Osteoblast (primary cell): ENCODE measurements at regions not wholly inside any gene's neighbourhood (a gene's known extent, or its start where the extent isn't known, plus 50 kb on each side); places are given as distances from the start of the nearest gene placed in this dataset.

Source experiments
- DNase-seq: peaks from one replicate; pipeline ENCODE4 v3.0.0; 2011; ENCODE audit warnings: low spot score, mixed read lengths; ENCODE audit not compliant: insufficient read length; ENCODE audit errors: missing footprints
- H2AFZ ChIP-seq: 2 replicates; pipeline ENCODE4 v1.6.0; 2011; ENCODE audit warnings: mild to moderate bottlenecking, low read length
- H3K27ac ChIP-seq: 2 replicates; pipeline ENCODE4 v1.5.1; 2011; ENCODE audit warnings: mild to moderate bottlenecking, low read depth, low read length, moderate library complexity
- H3K27me3 ChIP-seq: 2 replicates; pipeline ENCODE4 v1.6.0; 2012; ENCODE audit warnings: mild to moderate bottlenecking, control low read depth, inconsistent platforms, low read length, moderate library complexity; ENCODE audit not compliant: insufficient read depth
- H3K36me3 ChIP-seq: 2 replicates; pipeline ENCODE4 v1.5.1; 2011; ENCODE audit warnings: mild to moderate bottlenecking, low read length, control low read depth, moderate library complexity; ENCODE audit not compliant: insufficient read depth
- H3K4me1 ChIP-seq: 2 replicates; pipeline ENCODE4 v1.5.1; 2011; ENCODE audit warnings: mild to moderate bottlenecking, low read length, control low read depth, moderate library complexity; ENCODE audit not compliant: insufficient read depth
- H3K4me2 ChIP-seq: 2 replicates; pipeline ENCODE4 v1.6.0; 2011; ENCODE audit warnings: mild to moderate bottlenecking, low read length; ENCODE audit not compliant: insufficient read depth
- H3K4me3 ChIP-seq: fragments of 200-600 bp; sonication (generic); 3 replicates; pipeline ENCODE4 v1.5.1; 2012; ENCODE audit warnings: mild to moderate bottlenecking, low read length, inconsistent platforms; ENCODE audit not compliant: insufficient read depth
- H3K79me2 ChIP-seq: 2 replicates; pipeline ENCODE4 v1.6.0; 2012; ENCODE audit warnings: mild to moderate bottlenecking, low read length, control low read depth, inconsistent platforms; ENCODE audit not compliant: insufficient read depth
- H3K9me3 ChIP-seq: 2 replicates; pipeline ENCODE4 v1.5.1; 2011; ENCODE audit warnings: low read depth, low read length, control low read depth
- H4K20me1 ChIP-seq: 2 replicates; pipeline ENCODE4 v1.6.0; 2012; ENCODE audit warnings: mild to moderate bottlenecking, low read length, control low read depth; ENCODE audit not compliant: insufficient read depth
- TF ChIP-seq, protein P1 (sequence below): IDR thresholded peaks from 2 replicates; pipeline ENCODE4 v1.5.1; 2011; ENCODE audit warnings: mild to moderate bottlenecking, low read depth, low read length, moderate library complexity; ENCODE audit errors: extremely low read depth

DNA sequence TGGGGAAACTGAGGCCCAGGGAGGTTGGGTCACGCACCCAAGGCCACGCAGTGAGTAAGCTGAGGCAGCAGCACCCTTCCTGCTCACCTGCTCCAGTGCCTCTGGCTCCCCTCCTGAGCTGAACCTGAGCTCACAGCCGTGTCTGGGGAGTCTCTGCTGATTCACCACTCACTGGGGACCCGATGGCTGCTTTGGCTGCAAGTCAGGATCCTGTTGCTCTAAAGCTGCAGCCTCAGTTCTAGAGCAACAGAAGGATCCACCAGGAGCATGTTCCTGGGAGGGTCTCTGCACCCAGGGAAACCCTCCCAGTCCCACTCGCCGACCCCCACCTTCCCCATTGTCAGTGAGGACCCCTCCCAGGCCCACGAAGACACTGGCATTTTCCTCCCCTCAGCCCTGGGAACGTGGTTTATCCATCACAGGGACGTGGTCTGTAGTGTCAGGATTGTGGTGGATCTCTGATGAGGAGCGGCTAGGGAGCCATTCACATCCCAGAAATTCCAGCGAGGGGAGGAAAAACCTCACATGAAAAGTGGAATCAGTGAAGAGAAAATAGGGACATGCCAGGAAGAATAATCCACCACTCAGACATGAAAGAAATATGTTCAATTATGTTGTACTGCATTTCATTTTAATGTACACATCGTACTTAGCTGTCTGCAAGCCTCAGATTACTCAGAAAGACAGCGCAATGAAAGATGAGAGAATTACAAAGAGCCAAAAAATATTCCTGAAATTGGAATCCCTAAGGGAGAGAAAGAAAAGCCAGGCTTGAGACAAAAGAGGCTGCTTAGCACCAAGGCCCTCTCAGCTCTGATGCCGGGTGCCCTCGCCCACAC is 447.2 kb downstream of the MATN1 start:
- H3K36me3 ChIP-seq = no peaks in the 10 kb centered on the region
- DNase-seq = no peak
- H3K79me2 ChIP-seq = no peaks in the 10 kb centered on the region
- no peak overlapping the region for H2AFZ ChIP-seq
- H3K9me3 ChIP-seq = no peaks in the 10 kb centered on the region
- TF ChIP-seq, protein P1, sequence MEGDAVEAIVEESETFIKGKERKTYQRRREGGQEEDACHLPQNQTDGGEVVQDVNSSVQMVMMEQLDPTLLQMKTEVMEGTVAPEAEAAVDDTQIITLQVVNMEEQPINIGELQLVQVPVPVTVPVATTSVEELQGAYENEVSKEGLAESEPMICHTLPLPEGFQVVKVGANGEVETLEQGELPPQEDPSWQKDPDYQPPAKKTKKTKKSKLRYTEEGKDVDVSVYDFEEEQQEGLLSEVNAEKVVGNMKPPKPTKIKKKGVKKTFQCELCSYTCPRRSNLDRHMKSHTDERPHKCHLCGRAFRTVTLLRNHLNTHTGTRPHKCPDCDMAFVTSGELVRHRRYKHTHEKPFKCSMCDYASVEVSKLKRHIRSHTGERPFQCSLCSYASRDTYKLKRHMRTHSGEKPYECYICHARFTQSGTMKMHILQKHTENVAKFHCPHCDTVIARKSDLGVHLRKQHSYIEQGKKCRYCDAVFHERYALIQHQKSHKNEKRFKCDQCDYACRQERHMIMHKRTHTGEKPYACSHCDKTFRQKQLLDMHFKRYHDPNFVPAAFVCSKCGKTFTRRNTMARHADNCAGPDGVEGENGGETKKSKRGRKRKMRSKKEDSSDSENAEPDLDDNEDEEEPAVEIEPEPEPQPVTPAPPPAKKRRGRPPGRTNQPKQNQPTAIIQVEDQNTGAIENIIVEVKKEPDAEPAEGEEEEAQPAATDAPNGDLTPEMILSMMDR = no peak
- H4K20me1 ChIP-seq = no peaks in the 10 kb centered on the region
- peaks cover 7% of the 10 kb centered on the region for H3K27me3 ChIP-seq
- H3K4me3 ChIP-seq = no peak overlapping the region
- H3K4me1 ChIP-seq = no peaks in the 10 kb centered on the region
- H3K4me2 ChIP-seq = no peak overlapping the region
- H3K27ac ChIP-seq = no peak overlapping the region

DNA sequence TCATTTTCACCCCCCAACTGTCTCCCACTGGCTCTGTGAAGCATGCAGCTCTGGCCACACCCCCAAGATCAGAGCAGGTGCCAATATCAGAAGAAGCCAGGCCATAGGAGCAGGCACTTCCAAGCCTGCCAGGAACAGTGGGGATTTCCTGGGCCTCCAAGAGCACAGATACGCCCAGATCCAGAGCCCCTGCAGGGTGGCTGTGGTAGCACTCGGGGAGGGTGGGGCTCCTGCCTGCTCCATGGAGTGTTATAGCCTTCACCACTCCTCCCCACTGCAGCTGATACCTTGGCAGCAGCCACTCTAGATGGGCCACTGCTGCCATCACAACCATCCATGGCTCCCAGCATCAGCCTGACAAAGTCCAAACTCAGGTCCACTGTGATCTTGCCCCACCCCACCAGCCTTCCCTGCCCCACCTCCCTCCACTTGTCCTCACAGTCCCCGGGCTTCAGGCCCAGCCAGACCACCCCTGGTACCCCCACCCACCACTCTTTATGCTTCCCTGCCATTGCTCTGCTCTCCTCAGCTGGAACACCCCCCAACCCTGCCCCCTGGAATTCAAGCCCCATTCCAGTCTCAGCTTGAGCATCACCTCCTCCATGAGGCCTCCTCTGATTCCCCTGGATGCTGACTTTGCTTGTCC is 448.3 kb downstream of the MATN1 start:
- DNase-seq = no peak
- Histone ChIP-seq H3K4me1 (no peaks in the 10 kb centered on the region), H3K36me3 (no peaks in the 10 kb centered on the region), H3K79me2 (no peaks in the 10 kb centered on the region), H3K9me3 (no peaks in the 10 kb centered on the region), H4K20me1 (no peaks in the 10 kb centered on the region), H3K27me3 (peaks cover 7% of the 10 kb centered on the region), H3K4me2 (no peak overlapping the region), H3K4me3 (no peak overlapping the region), H3K27ac (no peak overlapping the region), H2AFZ (no peak overlapping the region)
- TF ChIP-seq, protein P1 = no peak

DNA sequence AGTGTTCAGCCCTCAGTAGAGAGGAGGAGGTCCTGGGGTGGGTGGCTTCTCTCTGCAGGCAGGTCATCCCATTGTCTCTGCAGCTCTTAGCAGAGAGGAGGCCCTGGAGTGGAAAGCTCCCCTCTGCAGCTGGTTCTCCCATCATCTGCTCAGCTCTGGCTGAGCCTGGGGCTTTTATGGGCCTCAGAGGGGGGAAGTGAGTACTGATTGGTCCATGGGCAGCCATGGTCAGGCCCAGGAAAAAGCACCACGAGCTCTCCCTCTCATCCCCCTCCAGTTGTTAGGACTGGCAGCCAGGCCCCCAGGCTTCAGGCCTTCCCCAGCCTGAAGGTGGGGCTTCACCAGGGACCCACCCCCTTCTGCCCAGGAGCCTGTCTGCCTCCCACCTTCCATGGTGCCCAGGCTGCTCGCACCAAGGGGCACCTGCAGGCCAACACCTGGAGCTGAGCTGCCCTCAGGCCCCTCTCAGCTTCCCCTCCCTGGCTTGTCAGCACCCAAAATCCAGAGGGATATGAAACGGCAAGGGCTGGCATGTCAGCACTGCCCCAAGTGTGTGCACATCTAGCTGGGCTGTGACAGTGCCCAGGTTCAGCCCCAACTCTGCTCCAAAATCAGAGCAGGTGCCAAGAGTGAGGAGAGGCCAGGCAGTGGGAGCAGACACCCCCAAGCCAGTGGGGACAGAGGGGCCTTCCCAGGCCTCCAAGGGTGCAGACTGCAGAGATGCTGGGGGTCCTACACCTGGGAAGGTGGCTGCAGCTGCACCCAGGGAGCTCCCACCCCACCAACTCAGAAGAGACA is 449.0 kb downstream of the MATN1 start:
- H3K4me3 ChIP-seq = no peak overlapping the region
- H2AFZ ChIP-seq = no peak overlapping the region
- no peaks in the 10 kb centered on the region for H3K36me3 ChIP-seq
- H3K79me2 ChIP-seq = no peaks in the 10 kb centered on the region
- H3K27ac ChIP-seq = no peak overlapping the region
- H3K4me1 ChIP-seq = no peaks in the 10 kb centered on the region
- no peak for DNase-seq
- H4K20me1 ChIP-seq = no peaks in the 10 kb centered on the region
- H3K27me3 ChIP-seq = peaks cover 7% of the 10 kb centered on the region
- TF ChIP-seq, protein P1 = no peak
- no peaks in the 10 kb centered on the region for H3K9me3 ChIP-seq
- H3K4me2 ChIP-seq = no peak overlapping the region
